DMS79 treated with DMSO at 0.1 percent for 48 hours (cell line): ENCODE measurements at regions not wholly inside any gene's neighbourhood (a gene's known extent, or its start where the extent isn't known, plus 50 kb on each side); places are given as distances from the start of the nearest gene placed in this dataset.
A peak's percentile ranks its signal among the peaks of the same experiment; 100 is the strongest.
"Not testable (repeated sequence)": the region's sequence is repeated elsewhere in the genome, so short reads cannot be mapped to it uniquely, and the experiment has no call there.

Source experiments
- DNase-seq: peaks from one replicate; lab custom pipeline; 2025; lab: John Stamatoyannopoulos, UW

GRCh38 chr18:11464129-11464528 is 145.3 kb upstream of the SLC35G4 start:
- DNase-seq = no peak

DNA sequence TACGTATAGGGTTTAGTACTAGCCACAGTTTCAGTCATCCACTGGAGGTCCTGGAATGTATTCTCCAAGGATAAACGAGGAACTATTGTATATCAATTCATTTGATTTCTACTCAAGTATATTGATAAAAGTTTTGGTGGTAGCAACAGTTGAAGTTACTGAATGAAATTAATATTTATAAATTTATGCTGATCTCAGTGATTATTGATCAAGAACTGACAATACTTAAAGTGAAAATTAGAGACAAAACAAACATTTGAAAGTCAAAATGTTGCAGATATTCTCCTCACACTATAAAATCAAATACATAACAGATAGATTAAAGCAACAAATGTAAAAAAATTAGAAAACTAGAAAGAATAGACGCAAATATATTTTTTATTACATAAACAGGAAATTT is 150.9 kb upstream of the SLC35G4 start:
- DNase-seq = no peak

DNA sequence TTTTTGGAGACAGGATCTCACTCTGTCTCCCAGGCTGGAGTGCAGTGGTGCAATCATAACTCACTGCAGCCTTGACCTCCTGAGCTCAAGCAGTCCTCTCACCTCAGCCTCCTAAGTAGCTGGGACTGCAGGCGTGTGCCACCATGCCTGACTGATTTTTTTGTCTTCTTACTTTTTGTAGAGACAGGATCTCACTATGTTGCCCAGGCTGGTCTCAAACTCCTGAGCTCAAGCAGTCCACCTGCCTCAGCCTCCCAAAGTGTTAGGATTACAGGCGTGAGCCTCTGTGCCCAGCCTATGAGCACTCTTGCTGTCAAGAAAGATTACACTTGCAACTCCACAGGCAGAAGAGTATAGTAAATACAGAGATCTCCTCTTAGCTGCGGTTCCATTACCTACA is 151.5 kb upstream of the SLC35G4 start:
- not testable (repeated sequence) for DNase-seq

DNA sequence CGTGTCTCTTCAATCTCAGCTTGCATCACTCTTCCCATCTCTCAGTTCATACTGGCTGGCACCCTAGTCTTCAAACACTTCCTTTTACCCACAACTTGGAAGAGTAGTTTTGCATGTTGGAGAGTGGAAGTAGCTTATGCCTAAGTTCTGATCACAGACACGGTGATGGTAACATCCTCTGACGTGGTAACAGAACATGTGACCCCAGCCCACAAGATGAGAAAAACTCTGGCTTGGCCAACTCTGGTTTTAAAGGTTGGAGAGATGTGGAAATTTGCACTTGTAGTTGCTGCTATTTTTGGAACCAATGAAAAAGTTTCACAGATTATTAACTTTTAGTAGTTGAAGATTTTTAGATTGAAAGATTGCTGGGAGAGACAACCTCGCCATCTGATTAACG is 155.4 kb upstream of the SLC35G4 start:
- DNase-seq = no peak

- DNase-seq = not testable (repeated sequence)
Measured at GRCh38 chr18:11444169-11444568, 165.2 kb upstream of the SLC35G4 start.

GRCh38 chr18:11437046-11437445 is 172.3 kb upstream of the SLC35G4 start:
- no peak for DNase-seq

DNA sequence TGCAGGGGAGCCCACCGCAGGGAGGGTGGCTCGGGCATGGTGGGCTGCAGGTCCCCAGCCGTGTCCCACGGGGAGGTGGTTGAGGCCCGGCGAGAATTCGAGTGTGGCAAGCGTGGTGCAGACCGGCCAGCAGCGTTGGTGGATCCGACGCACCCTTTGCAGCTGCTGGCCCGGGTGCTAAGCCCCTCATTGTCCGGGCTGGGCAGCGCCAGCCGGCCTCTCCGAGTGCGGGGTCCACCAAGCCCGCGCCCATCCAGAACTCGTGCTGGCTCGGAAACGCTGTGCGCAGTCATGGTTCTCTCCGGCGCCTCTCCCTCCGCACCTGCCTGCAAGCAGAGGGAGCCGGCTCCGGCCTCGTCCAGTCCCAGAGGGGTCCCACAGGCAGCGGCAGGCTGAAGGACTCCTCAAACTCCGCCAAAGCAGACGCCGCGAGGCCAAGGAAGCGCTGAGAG is 177.0 kb upstream of the SLC35G4 start:
- no peak for DNase-seq

GRCh38 chr18:11429876-11430275 is 179.5 kb upstream of the SLC35G4 start:
- DNase-seq = no peak

- DNase-seq = no peak
Measured at GRCh38 chr18:11425211-11425610, 184.2 kb upstream of the SLC35G4 start.

GRCh38 chr18:11419338-11419737 is 190.1 kb upstream of the SLC35G4 start:
- no peak for DNase-seq

DNA sequence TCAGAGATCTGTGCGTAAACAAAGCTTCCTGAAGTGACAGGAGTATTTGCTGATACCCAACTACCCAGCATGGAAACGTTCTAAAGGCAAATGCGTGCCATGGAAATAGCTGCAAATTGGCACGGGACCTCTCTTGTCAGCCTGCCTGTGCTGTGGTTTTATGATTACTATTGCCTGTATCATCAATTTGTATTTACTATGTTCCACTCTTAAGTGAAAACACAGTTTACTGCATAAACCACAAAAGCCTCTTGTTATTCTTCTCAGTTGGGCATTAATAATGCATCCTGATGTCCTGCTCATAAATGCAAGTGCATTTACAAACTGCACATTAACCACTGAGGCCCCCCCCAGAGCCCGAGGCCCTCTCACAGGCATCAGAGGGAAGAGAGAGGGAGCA is 196.6 kb upstream of the SLC35G4 start:
- DNase-seq = peak; percentile 93

DNA sequence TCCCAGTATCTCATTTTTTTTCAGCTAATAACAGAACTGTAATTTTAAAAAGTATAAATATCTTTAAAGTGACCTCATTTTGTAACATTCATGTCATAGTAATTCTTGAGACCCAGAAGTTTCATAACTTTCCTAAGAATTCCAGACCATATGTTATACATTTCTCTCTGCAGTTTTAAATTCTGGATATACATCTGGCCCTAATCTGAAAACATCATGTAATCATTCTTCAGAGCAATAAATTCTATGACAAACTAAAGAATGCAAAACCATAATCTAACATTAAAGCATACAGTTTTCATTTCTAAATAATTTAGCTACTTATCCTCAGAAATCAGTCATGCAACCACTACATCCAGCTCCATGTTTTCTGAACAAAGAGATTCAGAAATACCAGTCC is 198.3 kb upstream of the SLC35G4 start:
- DNase-seq = no peak

DNA sequence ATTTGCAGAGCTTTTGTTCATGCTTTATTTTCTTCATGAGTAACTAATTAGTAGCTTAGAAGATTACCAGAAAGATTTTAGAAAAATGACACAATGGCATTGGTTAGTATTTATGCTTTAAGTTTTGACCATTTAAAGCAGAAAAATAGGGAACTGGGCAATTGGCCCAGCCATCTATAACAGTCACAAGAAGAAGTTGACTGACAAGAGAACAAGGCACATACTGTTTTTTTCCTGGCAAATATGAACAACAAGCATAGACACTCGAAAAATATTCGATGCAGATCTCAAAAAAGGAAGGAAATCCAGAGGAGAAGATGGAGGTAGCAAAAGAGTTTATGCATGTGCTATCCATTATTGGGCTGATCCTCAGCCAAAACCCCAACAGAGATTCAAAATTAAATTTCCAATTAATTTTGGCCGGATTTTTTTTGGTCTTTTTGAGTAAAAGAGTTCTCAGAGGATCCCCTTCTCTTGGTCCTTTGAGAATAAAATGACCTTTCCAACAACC is 200.8 kb upstream of the SLC35G4 start:
- no peak for DNase-seq

DNA sequence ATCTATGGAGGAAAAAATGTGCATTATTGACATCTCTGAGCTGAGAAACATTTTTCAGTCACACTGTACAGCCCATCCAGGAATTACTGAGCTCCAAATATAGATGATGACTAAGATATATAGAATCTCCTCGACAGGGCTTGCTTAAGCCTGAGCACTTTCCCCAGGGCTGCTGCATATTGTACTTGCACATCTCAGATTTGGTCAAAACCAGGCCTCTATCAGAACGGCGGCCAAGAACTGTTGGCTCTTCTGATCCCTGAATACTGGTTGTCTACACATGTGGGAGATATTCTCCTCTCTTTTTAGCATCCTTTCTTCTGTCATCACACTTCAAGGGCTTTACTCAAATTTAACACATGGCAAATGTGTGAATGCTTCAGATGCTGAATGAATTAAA is 201.5 kb upstream of the SLC35G4 start:
- no peak for DNase-seq

DNA sequence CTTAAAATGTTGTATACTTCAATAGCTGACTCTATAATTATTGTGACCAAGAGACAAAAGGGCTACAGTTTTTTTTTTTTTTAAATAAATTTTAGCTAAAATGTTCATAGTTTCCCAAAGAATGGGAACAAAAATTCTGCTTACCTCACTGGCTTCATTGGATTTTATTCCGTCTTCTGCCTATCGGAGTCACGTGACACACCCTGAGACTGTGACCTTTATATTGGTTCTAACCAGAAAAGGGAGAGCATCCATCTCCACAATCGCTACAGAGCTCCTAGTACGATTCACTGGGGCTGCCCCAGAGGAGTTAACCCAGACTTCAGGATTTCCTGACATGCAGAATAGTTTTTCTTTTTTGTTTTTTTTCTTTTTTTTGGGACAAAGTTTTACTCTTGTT is 203.6 kb upstream of the SLC35G4 start:
- DNase-seq = no peak

DNA sequence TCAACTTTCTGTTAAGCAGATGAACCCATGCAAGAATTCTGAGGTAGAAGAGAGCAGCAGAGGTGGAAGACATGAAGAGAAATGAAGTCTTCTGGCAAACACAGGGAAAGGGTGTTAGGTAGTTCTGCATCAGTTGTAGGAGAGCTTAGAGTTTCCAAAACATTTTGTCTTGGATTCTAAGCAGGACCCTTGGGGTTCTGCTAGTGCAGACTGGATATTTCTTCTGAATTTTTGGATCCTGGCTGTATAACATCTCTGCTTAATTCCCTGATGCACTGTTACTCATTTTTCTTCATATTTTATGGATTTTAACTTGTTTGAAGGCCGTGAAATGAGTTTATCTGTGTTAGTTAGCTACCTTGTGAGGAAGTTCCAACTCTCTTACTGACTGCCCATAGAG is 208.7 kb upstream of the SLC35G4 start:
- no peak for DNase-seq

- no peak for DNase-seq
Measured at GRCh38 chr18:11398625-11399024, 210.8 kb upstream of the SLC35G4 start.

GRCh38 chr18:11392980-11393885 is 216.2 kb upstream of the SLC35G4 start:
- DNase-seq = no peak

DNA sequence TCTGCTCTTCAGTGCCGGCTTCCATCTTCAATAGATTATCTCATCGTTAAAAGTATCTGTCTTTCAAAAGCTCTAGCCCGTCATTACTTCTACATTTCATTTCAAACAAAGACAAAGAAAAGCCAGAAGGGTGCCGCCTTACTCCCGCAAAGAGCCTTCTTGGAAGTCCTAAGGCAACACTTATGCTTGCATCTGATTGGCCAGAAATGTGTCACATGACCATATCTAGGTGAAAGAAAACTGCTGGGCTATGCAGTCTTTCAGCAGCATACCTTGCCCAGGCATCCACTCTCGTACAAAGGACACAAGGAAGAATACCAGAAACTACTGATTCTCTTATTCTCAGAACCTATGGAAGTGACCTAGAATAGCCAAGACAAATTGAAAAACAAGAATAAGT is 217.1 kb upstream of the SLC35G4 start:
- DNase-seq = no peak

DNA sequence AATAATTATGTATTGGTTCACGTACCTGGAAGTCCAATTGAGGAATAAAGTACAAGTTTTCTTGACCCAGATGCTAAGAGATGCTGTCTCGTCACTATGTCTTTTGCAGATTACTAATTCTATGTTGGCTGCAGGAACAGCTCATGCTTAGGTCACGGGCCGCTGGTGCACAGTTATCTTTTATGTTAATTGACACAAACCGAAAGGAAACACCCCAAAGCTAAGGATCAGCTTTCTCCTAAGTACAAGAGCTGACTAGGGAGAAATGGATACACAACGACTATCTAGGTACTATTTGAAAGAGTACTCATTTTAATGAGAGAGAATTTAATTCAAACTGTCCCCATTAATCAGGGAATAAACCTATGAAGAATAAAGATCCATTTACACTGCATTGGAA is 217.7 kb upstream of the SLC35G4 start:
- DNase-seq = no peak

DNA sequence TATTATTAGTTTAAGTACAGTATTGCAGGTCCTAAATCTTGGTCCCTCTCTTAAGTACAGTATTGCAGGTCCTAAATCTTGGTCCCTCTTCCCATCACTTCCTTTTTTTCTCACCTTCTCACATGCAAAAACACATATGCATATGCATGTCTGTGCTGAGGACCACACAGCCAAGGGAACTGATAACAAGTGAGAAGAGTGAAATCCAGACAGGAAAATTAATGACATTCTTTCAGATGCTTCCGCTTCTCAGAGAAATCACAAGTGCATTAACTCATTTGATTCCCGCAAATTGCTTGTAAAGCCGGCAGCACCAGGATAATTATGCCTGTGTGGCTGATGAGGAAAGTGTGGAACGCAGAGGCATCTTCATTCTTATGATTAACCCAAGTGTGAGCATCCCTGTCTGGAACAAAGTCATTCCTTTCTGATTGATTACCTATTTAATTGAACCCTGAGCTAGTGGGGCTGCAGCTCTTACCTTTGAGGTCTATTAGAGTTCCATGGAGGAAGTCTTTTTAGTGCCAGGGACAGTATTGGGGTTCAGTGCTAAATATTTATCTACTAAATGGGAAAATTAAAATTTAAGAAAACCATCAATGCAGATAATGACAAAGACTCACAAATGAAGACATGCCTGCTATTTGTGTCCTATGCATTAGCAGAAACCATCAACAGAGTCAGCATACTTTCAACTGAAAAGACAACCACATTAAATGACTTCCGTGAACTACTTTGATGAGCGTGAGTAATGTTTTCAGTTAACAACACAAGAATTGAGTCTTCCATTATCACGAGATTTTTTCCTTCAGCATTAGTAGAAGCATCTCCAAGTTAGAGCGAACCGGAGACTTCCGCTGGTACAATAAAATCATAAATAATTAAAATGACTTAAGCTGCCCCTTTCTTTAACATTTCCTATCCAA is 220.4 kb upstream of the SLC35G4 start:
- DNase-seq = no peak

GRCh38 chr18:11387880-11388279 is 221.5 kb upstream of the SLC35G4 start:
- DNase-seq = no peak

DNA sequence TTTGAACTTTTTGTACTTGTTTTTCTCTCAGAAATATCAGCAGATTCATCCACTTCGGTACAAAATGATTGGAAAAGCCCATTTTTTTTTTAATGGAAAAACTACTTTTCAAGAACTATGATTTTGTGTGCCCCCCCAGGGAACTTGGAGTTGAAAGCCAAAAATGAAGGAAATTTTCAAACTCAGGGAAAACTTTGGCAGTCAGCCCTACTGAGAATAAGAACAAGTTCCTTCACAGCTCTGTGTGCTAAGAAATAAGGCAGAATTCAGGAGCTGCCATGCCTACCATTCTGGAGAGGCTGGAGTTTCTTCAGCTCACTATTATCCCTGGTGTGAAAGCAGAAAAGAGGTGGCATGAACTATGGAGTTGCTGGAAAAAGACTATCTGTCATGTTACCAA is 226.0 kb upstream of the SLC35G4 start:
- no peak for DNase-seq
